Sciatic nerve (tissue), 2 donors: ENCODE measurements at regions not wholly inside any gene's neighbourhood (a gene's known extent, or its start where the extent isn't known, plus 50 kb on each side); places are given as distances from the start of the nearest gene placed in this dataset.
"Not testable (repeated sequence)": the region's sequence is repeated elsewhere in the genome, so short reads cannot be mapped to it uniquely, and the experiment has no call there.

ENCODE experiments used
- ATAC-seq: fragments of 200-7000 bp; cut with Tn5 transposase; one replicate; pipeline ENCODE4 v1.9.1; 2020; ENCODE audit warnings: mild to moderate bottlenecking, moderate library complexity
- DNase-seq: peaks from one replicate; pipeline ENCODE4 v3.0.0-alpha.2; 2020; ENCODE audit warnings: low spot score
- intact Hi-C: fragments of 100-400 bp; cut with DNase I; formaldehyde crosslinking; loops from one replicate; pipeline ENCODE4 v1.14.2; 2022
- donor health status: DM: no; HTN: no; CAD: no.
- donor health status: DM: no; HTN: no; CAD: no.

DNA sequence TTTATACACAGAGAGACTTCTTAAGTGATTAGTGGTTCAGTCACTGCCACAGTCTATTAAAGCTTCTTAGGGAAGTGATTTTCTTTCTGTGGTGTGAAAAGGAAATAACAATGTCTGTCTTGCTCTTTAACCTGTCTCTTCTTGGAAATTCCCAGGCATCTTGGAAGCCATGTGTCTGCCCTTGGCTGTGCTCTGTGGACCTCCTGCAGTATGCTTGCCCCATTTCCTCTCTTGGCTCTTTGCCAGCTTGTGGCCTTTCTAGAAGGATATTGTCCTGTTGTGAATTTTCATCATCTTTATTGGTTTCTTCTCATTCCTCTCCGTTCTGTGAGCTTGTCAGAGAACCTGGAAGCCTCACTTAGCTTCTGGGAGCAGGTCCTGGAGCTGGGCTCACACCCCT, 338.4 kb upstream of the C2CD4B start:
- intact Hi-C loops = no loop called here
- ATAC-seq = no peak
- peak; percentile 66 for DNase-seq

DNA sequence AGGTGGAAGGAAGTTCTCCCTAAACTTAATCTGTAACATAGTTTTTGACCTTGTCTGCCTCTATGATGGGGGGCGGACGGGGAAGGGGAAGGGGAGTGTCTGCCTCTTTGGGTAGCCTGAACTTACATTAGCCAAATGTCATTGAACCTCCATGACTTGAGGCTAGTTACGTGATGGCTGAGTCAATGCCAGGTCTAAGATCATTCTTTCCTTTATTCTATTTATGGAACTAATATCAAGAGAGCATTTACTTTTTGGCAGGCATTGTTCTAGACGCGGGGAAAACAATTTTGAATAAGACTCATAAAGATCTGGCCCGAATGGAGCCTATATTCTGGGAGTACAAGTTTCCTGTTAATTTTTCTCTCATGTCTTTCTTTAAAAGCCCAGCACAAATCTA, 340.7 kb upstream of the C2CD4B start:
- no peak for DNase-seq
- peak; percentile 21 for ATAC-seq
- intact Hi-C loops = no loop called here

DNA sequence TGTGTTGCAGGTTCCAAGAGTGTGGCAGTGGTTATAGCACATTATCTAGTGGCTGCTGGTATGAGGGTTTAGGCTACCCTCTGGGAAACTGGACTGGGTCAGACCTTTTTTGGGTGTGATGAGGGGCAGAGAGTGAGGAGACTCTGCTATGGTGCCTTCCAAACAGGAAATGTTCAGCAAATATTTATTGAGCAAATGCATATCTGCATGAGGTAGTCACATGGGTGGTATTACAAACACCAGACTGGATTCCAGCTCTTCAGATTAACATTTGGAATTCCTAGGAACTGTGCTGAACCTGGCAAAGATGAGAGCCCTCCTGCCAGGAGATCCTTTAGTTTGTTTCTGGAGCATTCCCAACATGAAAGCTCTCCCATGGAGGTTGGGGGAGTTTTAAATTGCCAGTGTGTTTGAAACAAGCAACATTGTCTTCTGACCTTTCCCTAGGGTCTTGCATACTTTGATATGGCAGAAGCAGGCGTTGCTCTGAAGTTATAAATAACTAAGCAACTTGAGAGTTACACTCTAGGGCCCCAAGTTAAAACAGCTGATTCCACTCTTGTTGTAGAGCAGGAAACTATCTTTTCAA, 341.2 kb upstream of the C2CD4B start:
- intact Hi-C loops = no loop called here
- DNase-seq (no peak), ATAC-seq (peak; percentile 41)

DNA sequence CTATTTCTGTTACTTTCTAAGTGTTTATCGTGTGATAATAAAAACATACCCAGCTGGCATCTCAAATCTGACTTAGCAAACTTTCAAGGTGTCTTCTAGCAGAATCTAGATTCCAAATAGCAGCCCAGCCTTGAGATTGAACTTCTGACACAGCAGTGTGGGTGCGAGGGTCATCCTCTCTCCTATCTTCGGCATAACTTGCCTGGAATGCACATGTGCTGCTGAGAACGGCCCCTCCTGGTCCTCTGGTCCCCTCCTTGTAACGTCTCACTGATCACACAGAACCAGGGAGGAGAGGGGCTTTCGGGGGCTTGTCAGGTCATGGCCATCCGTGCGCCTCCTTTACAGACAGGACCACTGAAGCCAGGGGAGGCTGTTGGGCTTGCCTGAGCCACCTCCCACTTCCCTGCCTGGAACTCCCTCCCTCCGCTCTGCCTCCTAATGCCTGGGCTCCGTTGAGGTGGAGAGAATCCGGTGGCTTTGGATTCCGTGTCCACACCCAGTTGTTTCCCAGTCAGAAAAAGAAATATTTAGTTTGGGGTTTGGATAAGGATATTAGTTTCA, 344.4 kb upstream of the C2CD4B start:
- intact Hi-C loops = no loop called here
- ATAC-seq (peak; percentile 24), DNase-seq (no peak)

DNA sequence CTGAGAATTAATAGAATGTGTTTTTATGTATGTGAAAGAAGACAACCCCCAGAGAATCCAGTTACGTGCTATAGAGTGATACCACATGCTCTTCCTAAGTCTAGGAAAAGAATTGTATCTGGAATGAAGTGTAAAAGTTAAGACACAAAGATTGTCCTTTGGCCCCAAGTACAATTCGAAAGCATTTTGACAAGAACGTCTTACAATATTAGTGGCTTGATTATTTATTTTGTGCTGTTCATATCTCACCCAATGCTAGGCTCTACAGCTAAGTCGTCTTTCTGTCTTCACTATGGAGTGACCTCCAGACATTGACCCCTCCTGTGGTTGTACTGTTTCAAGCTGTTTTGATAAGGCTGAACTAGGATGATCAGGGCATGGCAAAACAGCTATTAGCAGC, 345.7 kb upstream of the C2CD4B start:
- DNase-seq = no peak
- no peak for ATAC-seq
- intact Hi-C loops = no loop called here

DNA sequence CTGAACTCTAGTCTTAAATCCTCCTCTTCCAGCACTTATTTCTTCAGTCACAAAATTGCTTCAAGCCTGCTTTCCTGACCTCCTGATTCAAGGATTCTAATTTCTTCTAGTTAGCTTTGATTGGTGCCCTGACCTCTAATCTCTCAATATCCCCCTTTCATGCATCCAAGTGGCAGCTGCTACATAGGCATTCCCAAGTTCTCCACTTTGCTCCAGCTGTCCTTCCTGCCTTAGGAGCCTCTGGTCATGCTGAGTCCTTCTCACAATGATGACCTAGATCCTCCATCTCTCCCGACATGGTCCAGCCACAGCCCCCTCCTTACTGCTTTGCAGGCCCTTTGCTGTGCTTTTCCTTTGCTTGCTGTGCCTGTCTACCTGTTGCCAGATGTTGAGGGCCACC, 347.8 kb upstream of the C2CD4B start:
- no peak for ATAC-seq
- intact Hi-C loops = no loop called here
- no peak for DNase-seq

DNA sequence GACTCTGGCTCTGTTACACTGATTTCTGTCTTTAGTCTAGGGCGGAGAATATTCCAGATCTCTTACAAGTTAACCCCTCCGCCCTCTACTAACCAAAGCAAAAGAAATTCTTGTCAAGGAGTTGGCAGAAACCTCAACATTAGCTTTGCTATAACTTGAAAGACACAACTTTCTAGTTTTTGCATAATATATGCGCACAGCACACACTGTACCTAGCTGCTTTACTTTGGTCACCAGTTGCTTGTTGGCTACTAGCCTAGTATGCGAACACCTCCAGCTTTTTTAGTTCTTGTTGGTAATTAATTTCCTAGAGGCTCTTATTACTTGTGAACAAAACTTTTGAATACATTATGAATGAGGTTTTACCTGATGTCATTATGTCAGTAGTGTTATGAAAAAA, 348.8 kb upstream of the C2CD4B start:
- DNase-seq (no peak), ATAC-seq (no peak)
- intact Hi-C loops = no loop called here

DNA sequence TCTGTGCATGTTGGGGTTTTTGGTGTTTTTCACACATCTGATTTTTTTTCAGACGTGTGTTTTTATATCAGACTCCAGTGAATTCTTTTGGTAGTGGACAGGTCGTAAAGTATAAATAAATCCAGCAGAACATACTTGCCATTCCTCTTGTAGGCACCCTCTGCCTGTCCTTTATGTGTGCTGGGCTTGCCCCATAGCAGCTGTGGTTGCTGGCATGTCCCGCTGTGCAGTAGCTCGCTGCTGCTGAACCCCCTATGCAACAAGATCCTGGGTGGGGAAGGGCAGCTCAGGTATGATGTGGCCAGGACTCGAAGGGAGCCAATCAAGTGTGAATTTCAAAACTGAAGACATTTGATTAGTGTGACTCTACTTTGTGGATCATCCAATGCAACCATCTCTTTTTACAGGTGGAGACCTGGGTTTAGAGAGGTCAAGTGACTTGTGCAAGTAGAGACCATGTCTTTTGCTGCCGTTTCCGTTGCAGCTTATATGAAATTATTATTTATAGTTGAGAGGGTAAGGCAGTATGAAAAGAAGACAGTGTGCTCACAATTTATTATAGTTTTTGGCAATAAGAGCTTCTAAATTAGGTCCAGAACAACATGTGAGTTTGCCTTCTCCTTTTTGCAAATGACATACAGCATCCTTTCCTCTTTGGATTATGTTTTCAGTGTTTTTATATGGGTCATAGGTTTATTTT, 350.8 kb upstream of the C2CD4B start:
- no peak for ATAC-seq
- intact Hi-C loops = no loop called here

DNA sequence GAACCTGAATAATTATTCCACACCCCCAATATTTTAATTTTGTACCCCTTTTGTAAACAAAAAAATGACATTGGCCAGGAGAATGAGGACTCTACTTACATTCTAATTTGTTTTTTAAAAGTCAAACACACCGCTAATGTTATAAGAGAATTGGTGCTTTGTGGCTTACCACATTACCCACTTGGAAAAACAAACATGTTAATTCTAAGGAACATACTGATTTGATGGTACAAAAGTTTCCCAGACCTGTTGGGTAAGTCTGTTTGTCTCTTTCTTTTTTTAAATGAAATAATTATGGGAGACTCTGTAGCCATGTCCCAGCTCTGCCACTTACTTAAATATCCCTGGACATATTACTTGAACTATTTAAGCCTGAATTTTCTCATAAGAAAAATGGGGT, 352.5 kb upstream of the C2CD4B start:
- intact Hi-C loops = no loop called here
- no peak for ATAC-seq
- DNase-seq = no peak

More for the DNA sequence above, 350.8 kb upstream of the C2CD4B start:
- no peak for DNase-seq

DNA sequence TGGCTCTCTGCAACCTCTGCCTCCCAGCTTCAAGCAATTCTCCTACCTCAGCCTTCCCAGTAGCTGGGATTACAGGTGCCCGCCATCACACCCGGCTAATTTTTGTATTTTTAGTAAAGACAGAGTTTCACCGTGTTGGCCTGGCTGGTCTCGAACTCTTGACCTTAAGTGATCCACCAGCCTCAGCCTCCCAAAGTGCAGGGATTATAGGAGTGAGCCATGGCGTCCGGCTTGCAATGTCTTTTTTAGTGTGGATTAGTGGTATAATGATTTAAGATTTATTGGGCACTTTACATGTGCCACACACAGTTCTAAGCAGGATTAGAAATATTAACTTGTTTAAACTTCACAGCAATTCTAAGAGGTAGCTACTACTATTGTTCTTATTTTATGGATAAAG, 353.6 kb upstream of the C2CD4B start:
- DNase-seq, intact Hi-C loops, ATAC-seq: not testable (repeated sequence)

DNA sequence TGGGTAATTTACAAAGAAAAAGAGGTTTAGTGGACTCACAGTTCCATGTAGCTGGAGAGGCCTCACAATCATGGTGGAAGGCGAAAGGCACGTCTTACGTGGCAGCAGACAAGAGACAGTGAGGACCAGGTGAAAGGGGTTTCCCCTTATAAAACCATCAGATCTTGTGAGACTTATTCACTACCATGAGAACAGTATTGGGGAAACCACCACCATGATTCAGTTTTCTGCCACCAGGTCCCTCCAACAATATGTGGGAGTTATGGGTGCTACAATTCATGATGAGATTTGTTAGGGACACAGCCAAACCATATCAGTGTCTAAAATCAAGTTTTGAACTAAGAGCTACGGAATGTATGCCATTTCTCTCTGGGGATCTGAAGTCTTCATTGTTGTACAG, 354.8 kb upstream of the C2CD4B start:
- ATAC-seq (no peak), DNase-seq (no peak)
- intact Hi-C loops = no loop called here

DNA sequence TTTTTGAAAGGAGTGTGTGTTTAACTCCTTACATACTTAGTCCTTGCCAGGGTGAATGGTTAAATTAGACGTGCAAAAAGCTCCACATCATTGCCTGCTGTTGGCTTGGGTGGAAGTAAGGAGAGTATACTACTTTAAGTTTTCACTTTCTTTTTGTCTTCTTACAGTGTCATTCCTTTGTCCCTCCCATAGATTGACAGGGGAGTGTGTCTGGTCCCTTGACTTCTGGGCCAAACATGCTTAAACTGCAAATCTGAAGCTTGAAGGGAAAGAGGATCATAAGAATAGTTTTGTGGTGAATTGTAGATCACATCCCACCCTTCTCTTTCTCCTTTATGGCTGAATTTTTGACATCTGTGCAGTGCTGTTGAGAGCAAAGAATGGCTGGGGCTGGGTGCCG, 355.8 kb upstream of the C2CD4B start:
- intact Hi-C loops = no loop called here
- DNase-seq (no peak), ATAC-seq (no peak)

DNA sequence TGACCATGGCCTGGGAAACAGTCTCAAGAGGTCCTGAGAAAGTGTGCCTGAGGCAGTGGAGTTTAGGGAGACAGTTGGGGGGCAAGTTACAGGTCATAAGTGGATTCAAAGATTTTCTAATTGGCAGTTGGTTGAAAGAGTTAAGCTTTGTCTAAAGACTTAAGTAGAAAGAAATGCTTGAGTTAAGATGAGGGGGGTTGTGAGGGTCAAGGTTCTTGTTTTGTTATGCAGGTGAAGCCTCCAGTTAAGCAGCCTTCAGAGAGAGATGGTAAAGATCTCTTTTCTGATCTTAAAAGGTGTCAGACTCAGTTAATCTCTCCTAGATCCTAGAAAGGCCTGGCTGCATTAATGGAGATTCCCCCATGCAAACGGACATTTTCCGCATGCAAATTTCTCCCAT, 356.3 kb upstream of the C2CD4B start:
- intact Hi-C loops = no loop called here
- ATAC-seq (no peak), DNase-seq (no peak)

DNA sequence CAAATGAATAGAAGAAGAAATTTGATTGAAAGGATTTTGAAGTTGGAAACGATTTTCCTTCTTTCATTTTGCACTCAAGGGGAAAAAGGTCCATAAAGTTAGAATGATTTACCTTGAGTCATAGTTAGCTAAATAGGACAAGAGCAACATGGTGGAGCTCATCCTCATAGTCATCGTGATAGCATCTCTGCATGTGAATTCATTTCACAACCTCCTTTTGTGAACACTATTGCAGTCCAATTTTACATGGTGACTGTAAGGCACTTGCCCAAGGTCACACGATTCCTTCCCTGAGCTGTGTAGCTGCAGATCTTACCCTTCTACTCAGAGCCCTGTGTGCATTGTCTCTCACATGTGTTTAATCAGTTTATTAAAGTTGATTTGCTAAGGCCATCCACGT, 359.8 kb upstream of the C2CD4B start:
- intact Hi-C loops = no loop called here
- DNase-seq (no peak), ATAC-seq (no peak)

DNA sequence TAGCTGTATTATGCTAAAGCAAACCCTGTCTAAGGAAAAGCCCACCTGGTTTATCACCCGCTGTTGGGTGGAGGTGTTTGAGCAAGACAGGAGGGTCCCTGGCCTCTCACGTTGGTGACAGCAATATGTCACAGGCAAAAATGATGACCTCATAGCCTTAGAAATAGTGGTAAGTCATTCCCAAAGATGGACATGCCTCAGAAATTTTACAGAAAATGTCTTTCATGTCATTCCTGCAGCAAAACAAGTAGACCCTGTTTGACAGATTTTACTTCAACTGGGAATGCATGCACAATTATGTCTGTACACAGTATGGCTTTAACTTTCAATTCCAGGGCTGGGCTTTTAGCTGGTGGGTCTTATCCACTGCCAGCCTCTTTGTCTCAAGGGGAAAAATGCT, 362.3 kb upstream of the C2CD4B start:
- ATAC-seq = no peak

DNA sequence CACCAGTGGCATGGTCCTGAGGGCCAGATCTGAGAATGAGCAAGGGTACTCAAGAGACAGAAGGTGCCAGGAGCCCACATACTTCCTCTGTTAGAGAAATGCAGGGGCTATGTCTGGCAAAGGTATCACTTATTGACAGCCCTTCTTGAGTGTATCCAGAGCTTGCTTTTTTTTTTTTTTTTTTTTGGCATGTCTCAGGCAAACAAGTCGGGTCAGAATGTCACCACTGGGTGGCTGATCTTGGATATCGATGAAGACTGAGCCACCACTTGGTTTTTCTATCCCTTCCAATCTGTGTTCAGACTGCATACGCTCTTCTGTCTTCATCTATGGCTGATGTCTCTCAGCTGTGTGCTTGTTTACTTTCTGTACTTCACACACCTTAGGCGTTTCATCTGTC, 363.4 kb upstream of the C2CD4B start:
- ATAC-seq = no peak
- intact Hi-C loops = no loop called here
- no peak for DNase-seq

More for the DNA sequence above, 362.3 kb upstream of the C2CD4B start:
- no peak for DNase-seq
- intact Hi-C loops = no loop called here

DNA sequence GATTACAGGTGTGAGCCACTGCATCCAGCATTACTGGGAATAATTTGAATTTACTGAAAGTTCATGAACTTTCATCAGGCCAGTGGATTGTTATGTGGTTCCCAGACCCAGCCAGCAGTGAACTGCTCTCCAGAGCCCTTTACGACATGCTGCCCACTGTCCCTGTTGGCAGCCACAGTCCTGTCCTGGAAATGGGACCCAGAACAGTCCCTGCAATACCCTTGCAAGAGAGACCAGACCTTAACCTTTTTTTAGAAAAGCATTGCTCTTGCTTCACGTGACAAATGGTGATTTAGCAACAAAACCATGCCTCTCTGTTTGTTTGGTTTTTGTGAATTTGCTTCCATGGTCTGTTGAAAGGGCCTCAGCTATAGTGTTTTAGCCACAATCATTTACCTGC, 367.3 kb upstream of the C2CD4B start:
- DNase-seq (no peak), ATAC-seq (peak; percentile 59)
- intact Hi-C loops = no loop called here

DNA sequence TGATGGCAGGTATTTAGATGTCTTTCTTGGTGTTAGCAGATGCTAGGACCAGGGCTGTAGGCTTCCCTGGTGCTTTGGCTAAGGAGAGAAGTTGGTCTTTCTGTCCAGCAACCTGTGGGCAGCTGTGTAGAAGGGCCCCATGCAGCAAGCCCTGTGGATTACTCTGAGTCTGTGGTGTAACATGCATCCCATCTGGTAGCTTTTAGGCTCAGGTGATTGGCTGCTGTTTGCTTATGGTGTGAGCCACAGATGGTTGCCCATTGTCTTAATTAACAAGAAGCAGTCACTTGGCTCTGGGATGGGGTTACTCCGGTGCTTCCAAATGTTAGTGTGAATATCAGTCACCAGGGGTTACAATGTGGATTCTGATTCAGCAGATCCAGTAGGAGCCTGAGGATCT, 368.6 kb upstream of the C2CD4B start:
- intact Hi-C loops = no loop called here

DNA sequence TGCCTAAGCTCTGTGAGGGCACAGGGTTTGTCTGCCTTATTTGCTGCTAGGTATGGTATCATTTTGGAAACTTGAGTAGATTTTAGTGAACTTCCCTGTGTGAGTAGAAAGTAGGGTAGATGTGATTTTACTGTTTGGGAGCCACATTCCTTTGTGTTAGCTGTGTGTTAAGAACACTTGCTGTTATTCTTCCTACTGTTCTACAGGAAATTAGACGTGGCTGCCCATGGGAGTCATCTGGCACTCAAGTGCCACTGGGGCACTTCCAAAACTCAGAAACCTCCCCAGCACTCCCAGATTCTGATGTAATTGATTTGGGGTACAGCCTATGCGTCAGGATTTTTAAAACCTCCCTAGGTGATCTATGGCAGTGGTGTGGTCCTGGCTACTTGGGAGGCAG, 369.9 kb upstream of the C2CD4B start:
- ATAC-seq (no peak), DNase-seq (no peak)
- intact Hi-C loops = no loop called here

More for the DNA sequence above, 368.6 kb upstream of the C2CD4B start:
- DNase-seq (no peak), ATAC-seq (no peak)

DNA sequence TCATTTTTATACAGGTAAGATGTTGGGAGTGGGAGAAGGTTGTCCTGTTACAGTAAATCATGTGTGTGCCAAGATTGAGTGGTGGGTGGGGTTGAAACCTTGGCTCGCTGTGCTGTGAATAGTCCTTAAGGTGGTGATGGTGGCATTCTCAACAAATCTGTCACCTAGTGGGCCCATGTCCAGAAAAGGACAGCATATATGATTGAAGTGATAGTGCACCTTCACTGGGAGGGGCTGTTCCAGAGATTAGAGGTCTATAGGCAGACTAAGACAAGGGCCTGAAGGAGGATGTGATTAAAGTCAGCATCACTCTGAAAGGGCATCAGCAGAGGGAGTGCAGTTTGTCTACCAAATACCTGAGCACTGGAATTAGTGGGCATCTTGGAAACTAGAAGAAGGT, 374.2 kb upstream of the C2CD4B start:
- no peak for DNase-seq
- no peak for ATAC-seq
- intact Hi-C loops = no loop called here

DNA sequence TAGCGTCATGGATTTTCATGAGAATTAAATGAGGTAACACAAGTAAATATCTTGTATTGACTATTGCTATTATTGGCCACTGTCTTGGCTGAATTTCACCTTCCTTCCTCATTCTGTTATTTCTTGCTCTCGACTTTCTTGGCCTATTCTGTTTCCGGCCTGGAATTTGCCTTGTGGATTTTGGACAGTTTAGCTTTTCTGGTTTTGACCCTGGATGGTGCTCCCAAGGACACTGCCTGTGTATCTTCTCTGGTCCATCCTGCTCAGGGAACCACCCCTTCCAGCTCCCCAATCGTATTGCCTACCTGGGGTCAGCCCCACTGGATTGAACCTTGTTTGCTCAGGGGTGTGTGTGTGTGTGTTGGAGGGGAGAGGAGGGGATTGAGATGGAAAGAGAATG, 376.2 kb upstream of the C2CD4B start:
- no peak for DNase-seq
- intact Hi-C loops = no loop called here
- peak; percentile 64 for ATAC-seq
